GM13977 (cell line): ENCODE measurements at regions not wholly inside any gene's neighbourhood (a gene's known extent, or its start where the extent isn't known, plus 50 kb on each side); places are given as distances from the start of the nearest gene placed in this dataset.

Source experiments
- DNase-seq: peaks from one replicate; pipeline ENCODE4 v3.0.0; 2012; ENCODE audit warnings: low spot score
- in situ Hi-C: fragments of 300-500 bp; cut with MboI; formaldehyde crosslinking; loops from one replicate; pipeline ENCODE4 v1.12.0; 2022; ENCODE audit warnings: low sequenced_read_pairs, low pct_unique_long_range_greater_than_20kb, mixed read lengths, inconsistent platforms; ENCODE audit not compliant: unreplicated experiment
- TF ChIP-seq, protein P1 (sequence below): IDR thresholded peaks from 2 replicates; pipeline ENCODE4 v1.5.1; 2012; ENCODE audit warnings: mild to moderate bottlenecking, control low read depth; ENCODE audit not compliant: insufficient read depth; ENCODE audit errors: extremely low read depth, missing control alignments

GRCh38 chr15:46117071-46117470 lies 482.2 kb downstream of the SQOR start:
- DNase-seq: no peak
- in situ Hi-C loops: no loop called here
- TF ChIP-seq, protein P1, sequence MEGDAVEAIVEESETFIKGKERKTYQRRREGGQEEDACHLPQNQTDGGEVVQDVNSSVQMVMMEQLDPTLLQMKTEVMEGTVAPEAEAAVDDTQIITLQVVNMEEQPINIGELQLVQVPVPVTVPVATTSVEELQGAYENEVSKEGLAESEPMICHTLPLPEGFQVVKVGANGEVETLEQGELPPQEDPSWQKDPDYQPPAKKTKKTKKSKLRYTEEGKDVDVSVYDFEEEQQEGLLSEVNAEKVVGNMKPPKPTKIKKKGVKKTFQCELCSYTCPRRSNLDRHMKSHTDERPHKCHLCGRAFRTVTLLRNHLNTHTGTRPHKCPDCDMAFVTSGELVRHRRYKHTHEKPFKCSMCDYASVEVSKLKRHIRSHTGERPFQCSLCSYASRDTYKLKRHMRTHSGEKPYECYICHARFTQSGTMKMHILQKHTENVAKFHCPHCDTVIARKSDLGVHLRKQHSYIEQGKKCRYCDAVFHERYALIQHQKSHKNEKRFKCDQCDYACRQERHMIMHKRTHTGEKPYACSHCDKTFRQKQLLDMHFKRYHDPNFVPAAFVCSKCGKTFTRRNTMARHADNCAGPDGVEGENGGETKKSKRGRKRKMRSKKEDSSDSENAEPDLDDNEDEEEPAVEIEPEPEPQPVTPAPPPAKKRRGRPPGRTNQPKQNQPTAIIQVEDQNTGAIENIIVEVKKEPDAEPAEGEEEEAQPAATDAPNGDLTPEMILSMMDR: no peak

GRCh38 chr15:46120713-46121112 lies 485.9 kb downstream of the SQOR start:
- TF ChIP-seq, protein P1: no peak
- no peak for DNase-seq
- in situ Hi-C loops: no loop called here

- DNase-seq: no peak
- TF ChIP-seq, protein P1: no peak
- in situ Hi-C loops: no loop called here
Observed at GRCh38 chr15:46121441-46121840, 486.6 kb downstream of the SQOR start.

GRCh38 chr15:46126581-46126980 lies 491.8 kb downstream of the SQOR start:
- in situ Hi-C loops: no loop called here
- TF ChIP-seq, protein P1: no peak
- no peak for DNase-seq

DNA sequence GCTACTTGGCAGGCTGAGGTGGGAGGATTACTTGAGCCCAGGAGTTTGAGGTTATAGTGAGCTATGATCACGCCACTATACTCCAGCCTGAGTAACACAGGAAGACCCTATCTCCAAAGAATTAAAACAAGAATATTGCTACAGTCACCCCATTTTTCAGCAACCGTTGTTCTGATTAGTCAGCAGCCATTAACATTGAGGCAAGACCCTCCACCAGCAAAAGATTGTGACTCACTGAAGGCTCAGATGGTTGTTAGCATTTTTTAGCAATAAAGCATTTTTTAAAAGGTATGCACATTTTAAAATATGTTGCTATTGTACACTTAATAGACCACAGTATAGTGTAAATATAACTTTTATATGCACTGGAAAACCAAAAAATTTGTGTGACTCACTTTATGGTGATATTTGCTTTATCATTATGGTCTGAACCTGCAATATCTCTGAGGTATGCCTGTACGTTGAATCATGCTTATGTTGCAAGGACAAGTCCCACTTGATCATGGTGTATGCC lies 492.6 kb downstream of the SQOR start:
- TF ChIP-seq, protein P1: no peak
- in situ Hi-C loops: no loop called here
- no peak for DNase-seq

GRCh38 chr15:46129145-46129544 lies 494.3 kb downstream of the SQOR start:
- in situ Hi-C loops: no loop called here
- TF ChIP-seq, protein P1: no peak
- no peak for DNase-seq

- in situ Hi-C loops: no loop called here
- no peak for DNase-seq
- TF ChIP-seq, protein P1: no peak
Observed at GRCh38 chr15:46131876-46132275, 497.0 kb downstream of the SQOR start.
